Fibroblast of lung (primary cell): ENCODE measurements at regions not wholly inside any gene's neighbourhood (a gene's known extent, or its start where the extent isn't known, plus 50 kb on each side); places are given as distances from the start of the nearest gene placed in this dataset.

ENCODE experiments used
- DNase-seq, 2 donors: peaks; one replicate each; pipeline versions ENCODE4 v3.0.0 to v3.0.0-alpha.2; 2010; ENCODE audit warnings: low read depth in 2 of 2
- H2AFZ ChIP-seq: 2 replicates; pipeline ENCODE4 v1.5.1; 2012; ENCODE audit warnings: low read length, control low read depth, inconsistent platforms
- H3K27ac ChIP-seq: 2 replicates; pipeline ENCODE4 v1.5.1; 2011; ENCODE audit warnings: low read length, control low read depth; ENCODE audit not compliant: insufficient read depth
- H3K27me3 ChIP-seq: 2 replicates; pipeline ENCODE4 v1.5.1; 2011; ENCODE audit warnings: mild to moderate bottlenecking, low read length; ENCODE audit not compliant: control insufficient read depth, insufficient read depth
- H3K36me3 ChIP-seq: 2 replicates; pipeline ENCODE4 v1.5.1; 2011; ENCODE audit warnings: low read length; ENCODE audit not compliant: control insufficient read depth, insufficient read depth
- H3K4me1 ChIP-seq: 2 replicates; pipeline ENCODE4 v1.5.1; 2011; ENCODE audit warnings: low read length; ENCODE audit not compliant: control insufficient read depth, insufficient read depth; ENCODE audit errors: extremely low read depth
- H3K4me2 ChIP-seq: 2 replicates; pipeline ENCODE4 v1.5.1; 2011; ENCODE audit warnings: low read length, control low read depth; ENCODE audit not compliant: insufficient read depth; ENCODE audit errors: extremely low read depth
- H3K4me3 ChIP-seq, 4 experiments: fragments of 200-600 bp in 1 of 4; sonication (generic) in 1 of 4; replicated peaks in 1 of 4; 2 replicates each; pipeline ENCODE4 v1.5.1; 2011 to 2016; ENCODE audit warnings: low read length in 4 of 4, low read depth in 3 of 4, mild to moderate bottlenecking in 3 of 4, control low read depth in 2 of 4, inconsistent platforms in 1 of 4, mixed read lengths in 1 of 4; ENCODE audit not compliant: insufficient read depth in 1 of 4; ENCODE audit errors: control extremely low read depth in 1 of 4
- H3K79me2 ChIP-seq: 2 replicates; pipeline ENCODE4 v1.5.1; 2012; ENCODE audit warnings: mild to moderate bottlenecking, low read length, inconsistent platforms; ENCODE audit not compliant: control insufficient read depth, insufficient read depth
- H3K9ac ChIP-seq: 2 replicates; pipeline ENCODE4 v1.5.1; 2011; ENCODE audit warnings: mild to moderate bottlenecking, low read length, control low read depth; ENCODE audit not compliant: insufficient read depth
- H3K9me3 ChIP-seq: 2 replicates; pipeline ENCODE4 v1.5.1; 2012; ENCODE audit warnings: low read depth, low read length; ENCODE audit not compliant: control insufficient read depth, insufficient read depth
- H4K20me1 ChIP-seq: 2 replicates; pipeline ENCODE4 v1.5.1; 2011; ENCODE audit warnings: low read length; ENCODE audit not compliant: control insufficient read depth, insufficient read depth; ENCODE audit errors: extremely low read depth
- CTCF ChIP-seq, 2 donors: IDR thresholded peaks in 1 of 2; conservative IDR thresholded peaks in 1 of 2; 1 replicate in 1 of 2; 2 replicates in 1 of 2; pipeline ENCODE4 v1.5.1; 2011 to 2012; ENCODE audit warnings: low read length in 2 of 2, control low read depth in 1 of 2, inconsistent platforms in 1 of 2, low read depth in 1 of 2, mild to moderate bottlenecking in 1 of 2
- EZH2 ChIP-seq: IDR thresholded peaks from 2 replicates; pipeline ENCODE4 v1.5.1; 2012; ENCODE audit warnings: low read length, control low read depth, mild to moderate bottlenecking; ENCODE audit errors: missing control alignments

- no peak overlapping the region for H3K4me2 ChIP-seq
- no peaks in the 10 kb centered on the region for H3K27me3 ChIP-seq
- H3K9ac ChIP-seq = no peak overlapping the region
- H3K79me2 ChIP-seq = no peaks in the 10 kb centered on the region
- H3K36me3 ChIP-seq = no peaks in the 10 kb centered on the region
- no peak overlapping the region for H2AFZ ChIP-seq
- H3K9me3 ChIP-seq = no peaks in the 10 kb centered on the region
- TF ChIP-seq EZH2 (no peak), CTCF (conservative IDR thresholded peaks at IDR 0.05 in 1 of 2, IDR thresholded peaks at IDR 0.05 in 1 of 2; ENCODE audit: low read depth in 1 of 2, low read length in 2 of 2) (no peak)
- no peaks in the 10 kb centered on the region for H4K20me1 ChIP-seq
- no peaks in the 10 kb centered on the region for H3K4me1 ChIP-seq
- H3K4me3 ChIP-seq = no peak overlapping the region
- no peak overlapping the region for H3K27ac ChIP-seq
- no peak for DNase-seq
Observed at GRCh38 chr6:76639941-76640340, 567.5 kb upstream of the IMPG1 start.

- no peak overlapping the region for H3K4me2 ChIP-seq
- H2AFZ ChIP-seq = no peak overlapping the region
- no peak for DNase-seq
- H4K20me1 ChIP-seq = no peaks in the 10 kb centered on the region
- no peak for TF ChIP-seq CTCF (conservative IDR thresholded peaks at IDR 0.05 in 1 of 2, IDR thresholded peaks at IDR 0.05 in 1 of 2; ENCODE audit: low read depth in 1 of 2, low read length in 2 of 2)
- TF ChIP-seq EZH2 = no peak
- H3K9ac ChIP-seq = no peak overlapping the region
- no peak overlapping the region for H3K27ac ChIP-seq
- no peaks in the 10 kb centered on the region for H3K9me3 ChIP-seq
- H3K4me1 ChIP-seq = no peaks in the 10 kb centered on the region
- H3K27me3 ChIP-seq = no peaks in the 10 kb centered on the region
- H3K4me3 ChIP-seq = no peak overlapping the region
- no peaks in the 10 kb centered on the region for H3K79me2 ChIP-seq
- no peaks in the 10 kb centered on the region for H3K36me3 ChIP-seq
Observed at GRCh38 chr6:76634695-76635094, 562.2 kb upstream of the IMPG1 start.

GRCh38 chr6:76633259-76633658 lies 560.8 kb upstream of the IMPG1 start:
- H3K79me2 ChIP-seq = no peaks in the 10 kb centered on the region
- no peak overlapping the region for H2AFZ ChIP-seq
- no peak for DNase-seq
- H3K4me2 ChIP-seq = no peak overlapping the region
- TF ChIP-seq EZH2 (no peak), CTCF (conservative IDR thresholded peaks at IDR 0.05 in 1 of 2, IDR thresholded peaks at IDR 0.05 in 1 of 2; ENCODE audit: low read depth in 1 of 2, low read length in 2 of 2) (no peak)
- H3K4me1 ChIP-seq = no peaks in the 10 kb centered on the region
- H4K20me1 ChIP-seq = no peaks in the 10 kb centered on the region
- no peak overlapping the region for H3K9ac ChIP-seq
- no peaks in the 10 kb centered on the region for H3K27me3 ChIP-seq
- H3K9me3 ChIP-seq = no peaks in the 10 kb centered on the region
- H3K36me3 ChIP-seq = no peaks in the 10 kb centered on the region
- no peak overlapping the region for H3K27ac ChIP-seq
- no peak overlapping the region for H3K4me3 ChIP-seq
